Inferior parietal cortex (tissue), 1 donor: ENCODE measurements at regions not wholly inside any gene's neighbourhood (a gene's known extent, or its start where the extent isn't known, plus 50 kb on each side); places are given as distances from the start of the nearest gene placed in this dataset.
"Not testable (repeated sequence)": the region's sequence is repeated elsewhere in the genome, so short reads cannot be mapped to it uniquely, and the experiment has no call there.

Experiments used
- DNase-seq: peaks from one replicate; pipeline ENCODE4 v3.0.0-alpha.2; 2016; ENCODE audit errors: extremely low spot score

- no peak for DNase-seq
Measured at GRCh38 chr4:33429971-33430370, 2709.8 kb downstream of the PCDH7 start.

DNA sequence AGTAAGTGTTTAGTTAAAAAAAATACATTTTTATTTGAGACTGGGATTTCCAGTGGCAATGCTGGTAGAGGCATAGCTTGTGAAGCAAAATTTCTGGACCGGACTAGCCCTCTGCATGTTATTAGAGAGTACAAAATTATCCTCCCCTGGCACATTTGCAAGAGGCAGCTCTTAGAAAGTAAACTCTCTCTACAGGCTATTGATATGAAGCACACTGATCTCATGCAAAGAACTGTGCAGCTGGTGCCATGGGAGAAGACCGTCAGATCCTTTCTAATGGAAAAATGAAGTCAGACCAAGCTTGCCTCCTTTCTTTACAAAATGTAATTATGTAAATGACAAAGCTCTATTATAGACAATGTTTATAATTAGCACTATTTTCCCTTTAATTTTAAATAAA is 2717.2 kb downstream of the PCDH7 start:
- DNase-seq, result no peak

DNA sequence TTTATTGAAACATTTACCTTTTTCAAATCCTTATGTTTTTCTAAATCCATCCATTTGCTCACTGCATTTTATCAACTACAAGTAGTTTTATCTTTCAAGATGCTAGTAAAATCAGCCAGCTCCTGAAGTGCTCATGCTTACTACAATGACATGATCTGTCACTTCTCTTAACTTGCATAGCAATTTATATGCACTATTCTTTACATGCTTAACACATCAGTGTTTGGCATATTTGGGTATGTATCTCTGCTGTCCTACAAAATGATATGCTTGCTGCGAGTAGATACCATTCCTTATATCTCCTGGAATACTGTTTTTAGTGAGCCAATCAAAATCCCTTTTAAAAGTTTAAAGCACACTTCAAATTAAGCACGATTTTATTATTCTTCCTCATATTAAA is 2726.8 kb downstream of the PCDH7 start:
- no peak for DNase-seq

DNA sequence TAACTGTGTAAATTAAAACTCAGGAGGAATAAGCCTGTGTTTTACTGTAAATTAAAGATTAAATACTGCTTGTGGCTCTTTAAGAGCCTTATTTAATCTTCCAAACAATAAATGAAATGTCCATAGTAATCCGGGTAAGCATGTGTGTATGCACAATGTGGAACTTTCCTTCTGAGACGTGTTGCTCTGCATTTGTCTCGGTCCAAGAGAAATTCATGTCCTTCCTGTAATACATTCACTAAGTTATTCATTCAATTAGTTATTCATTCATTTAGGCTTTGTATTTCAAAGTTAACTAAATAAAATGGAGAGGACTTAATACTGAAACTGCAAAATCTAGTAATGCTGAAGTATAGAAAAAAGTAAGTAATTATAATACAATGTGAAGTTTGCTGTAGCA is 2728.8 kb downstream of the PCDH7 start:
- DNase-seq, result no peak

DNA sequence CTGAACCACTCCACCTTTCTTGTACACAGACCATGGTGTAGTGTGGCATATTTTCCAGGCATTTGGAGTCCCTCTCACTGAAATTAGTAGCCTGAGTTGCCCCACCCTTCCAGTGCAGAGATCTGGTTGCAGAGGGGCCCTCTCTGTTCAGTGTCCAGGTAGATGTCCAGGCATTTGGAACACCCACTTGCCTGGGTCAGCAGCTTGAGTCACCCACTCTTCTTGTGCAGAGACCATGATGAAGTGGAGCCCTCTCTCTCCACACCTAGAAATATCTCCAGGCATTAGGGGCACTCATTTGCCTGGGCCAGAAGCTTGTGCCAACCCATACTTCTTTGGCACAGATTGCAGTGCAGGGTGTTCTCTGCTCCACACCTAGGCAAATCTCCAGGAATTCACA is 2733.3 kb downstream of the PCDH7 start:
- DNase-seq, result no peak

DNA sequence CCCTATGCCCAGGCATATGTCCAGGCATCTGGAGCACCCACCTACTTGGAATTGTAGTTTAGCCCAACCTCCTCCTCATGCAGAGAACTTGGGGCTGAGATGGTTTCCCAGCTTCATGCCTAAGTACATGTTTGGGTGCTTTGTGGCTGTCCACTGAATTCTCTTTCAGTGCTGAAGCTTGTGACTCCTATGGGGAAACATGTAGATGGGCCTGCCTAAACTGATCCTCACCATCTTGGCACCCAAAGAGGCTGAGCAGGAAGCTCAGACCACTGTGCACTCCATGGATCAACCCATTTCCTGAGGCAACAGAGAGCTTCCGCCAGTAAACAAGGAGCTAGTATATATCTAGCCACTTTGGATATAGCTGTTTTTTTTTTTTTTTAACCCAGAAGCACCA is 2733.7 kb downstream of the PCDH7 start:
- DNase-seq, result no peak

DNA sequence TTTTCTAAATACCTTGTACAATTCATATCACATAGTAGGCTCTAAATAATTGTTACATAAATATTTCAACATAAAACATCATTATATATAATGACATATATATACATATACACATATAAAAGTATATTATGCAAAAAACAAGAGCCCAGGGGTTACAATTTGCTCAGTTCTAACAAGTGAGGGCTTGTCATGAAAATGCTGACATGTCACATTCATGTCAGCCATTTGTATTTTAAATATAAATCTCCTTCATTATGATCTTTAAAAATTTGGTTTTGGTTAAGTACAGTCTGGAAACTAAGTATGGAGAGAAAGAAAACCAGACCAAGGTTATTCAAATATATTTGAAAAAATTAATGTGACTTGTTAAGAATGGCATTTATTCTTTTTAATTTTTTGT is 2745.4 kb downstream of the PCDH7 start:
- DNase-seq, result no peak

DNA sequence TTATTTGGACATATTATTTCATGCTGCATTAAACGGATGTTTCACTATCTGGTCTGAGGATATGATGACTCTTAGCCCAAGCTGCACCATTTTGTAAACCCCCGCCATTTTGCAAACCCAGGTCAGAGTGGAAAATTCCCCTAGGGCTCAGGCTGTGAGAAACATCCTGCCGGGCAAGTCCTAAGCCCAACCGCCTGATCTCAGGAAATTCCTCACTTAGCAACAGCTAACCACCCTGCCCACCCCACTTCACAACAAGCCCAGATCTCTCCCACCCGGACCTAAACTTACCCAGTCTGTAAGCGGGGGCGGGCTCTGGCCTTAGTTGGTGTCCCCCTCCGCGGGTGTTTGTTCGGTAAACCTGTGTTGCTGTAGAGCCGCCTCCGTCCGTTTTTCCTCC is 2747.1 kb downstream of the PCDH7 start:
- no peak for DNase-seq

DNA sequence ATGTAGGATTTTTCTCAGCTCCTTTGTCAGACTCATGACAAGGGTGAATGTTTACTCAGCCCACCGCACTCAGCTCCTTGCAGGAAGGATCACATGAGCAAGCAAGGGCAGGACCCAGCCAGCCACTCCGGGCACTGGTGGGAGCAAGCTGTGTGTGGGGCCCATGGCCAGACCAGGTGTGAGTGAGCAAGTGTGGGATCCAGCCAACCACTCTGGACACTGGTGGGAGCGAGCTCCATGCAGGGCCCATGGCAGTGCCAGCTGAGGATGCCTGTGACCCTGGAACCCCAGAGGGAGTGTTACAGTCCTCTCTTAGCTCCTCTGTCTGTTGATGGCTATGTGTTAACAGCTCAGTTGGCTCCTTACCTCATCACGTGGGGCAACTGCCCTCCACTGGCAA is 2750.6 kb downstream of the PCDH7 start:
- no peak for DNase-seq

- DNase-seq, result no peak
Measured at GRCh38 chr4:33477715-33478114, 2757.5 kb downstream of the PCDH7 start.

GRCh38 chr4:33482773-33483172 is 2761.5 kb downstream of the ARAP2 start:
- DNase-seq, result no peak

DNA sequence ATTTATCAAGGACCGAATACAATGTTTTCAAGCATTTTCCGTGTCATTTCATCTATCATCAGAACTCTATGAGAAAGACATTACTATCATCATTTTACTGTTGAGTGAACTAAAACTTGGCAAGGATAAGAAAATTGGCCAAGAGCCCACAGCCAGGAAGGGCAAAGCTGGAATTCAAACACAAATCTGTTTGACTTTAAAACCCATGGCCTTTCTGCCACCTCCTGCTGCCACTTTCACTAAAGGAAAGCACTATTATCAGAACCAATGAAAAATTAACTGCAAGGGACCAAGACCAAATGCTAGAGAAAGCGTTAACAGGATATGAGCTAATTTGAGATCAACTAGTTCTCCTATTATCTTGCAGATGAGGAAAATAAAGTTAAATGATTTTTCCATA is 2759.2 kb downstream of the ARAP2 start:
- no peak for DNase-seq

DNA sequence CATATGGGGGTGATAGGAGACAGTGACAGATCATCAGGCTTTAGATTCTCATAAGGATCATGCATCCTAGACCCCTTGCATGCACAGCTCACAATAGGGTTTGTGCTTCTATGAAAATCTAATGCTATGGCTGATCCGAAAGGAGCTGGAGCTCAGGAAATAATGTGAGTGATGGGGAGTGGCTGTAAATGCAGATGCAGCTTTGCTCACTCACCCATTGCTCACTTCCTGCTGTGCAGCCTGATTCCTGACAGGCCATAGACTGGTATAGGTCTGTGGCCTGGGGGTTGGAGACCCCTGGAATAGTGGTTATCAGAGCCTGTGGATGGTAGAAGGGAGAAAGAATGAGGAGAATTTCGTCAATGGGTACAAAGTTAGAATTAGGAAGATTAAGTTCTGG is 2751.1 kb downstream of the ARAP2 start:
- DNase-seq, result no peak

DNA sequence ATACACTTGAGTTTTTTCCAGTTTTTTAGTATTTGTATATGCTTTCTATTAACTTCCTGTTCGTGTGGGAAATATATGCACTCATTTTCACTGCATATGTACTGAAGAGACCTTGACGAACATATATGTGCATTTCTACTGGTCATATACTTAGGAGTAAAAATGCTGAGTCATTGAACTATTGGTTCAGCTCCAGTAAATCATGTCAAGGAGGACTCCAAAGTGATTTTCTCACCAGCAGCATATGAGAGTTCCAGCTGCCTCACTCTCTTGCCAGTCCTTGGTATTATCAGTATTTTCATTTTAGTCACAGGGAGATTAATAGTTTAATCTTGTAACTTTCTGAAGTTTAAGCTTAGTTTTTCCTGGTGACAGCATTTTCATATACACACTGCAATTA is 2750.2 kb downstream of the ARAP2 start:
- no peak for DNase-seq

DNA sequence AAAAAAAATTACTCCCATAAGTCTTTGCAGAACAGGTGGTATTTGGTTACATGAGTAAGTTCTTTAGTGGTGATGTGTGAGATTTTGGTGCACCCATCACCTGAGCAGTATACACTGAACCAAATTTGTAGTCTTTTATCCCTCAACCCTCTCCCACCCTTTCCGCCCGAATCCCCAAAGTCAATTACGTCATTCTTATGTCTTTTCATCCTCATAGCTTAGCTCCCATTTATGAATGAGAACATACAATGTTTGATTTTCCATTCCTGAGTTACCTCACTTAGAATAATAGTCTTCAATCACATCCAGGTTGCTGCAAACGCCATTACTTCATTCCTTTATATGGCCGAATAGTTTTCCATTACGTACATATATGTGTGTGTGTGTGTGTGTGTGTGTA is 2742.7 kb downstream of the ARAP2 start:
- DNase-seq, result not testable (repeated sequence)

DNA sequence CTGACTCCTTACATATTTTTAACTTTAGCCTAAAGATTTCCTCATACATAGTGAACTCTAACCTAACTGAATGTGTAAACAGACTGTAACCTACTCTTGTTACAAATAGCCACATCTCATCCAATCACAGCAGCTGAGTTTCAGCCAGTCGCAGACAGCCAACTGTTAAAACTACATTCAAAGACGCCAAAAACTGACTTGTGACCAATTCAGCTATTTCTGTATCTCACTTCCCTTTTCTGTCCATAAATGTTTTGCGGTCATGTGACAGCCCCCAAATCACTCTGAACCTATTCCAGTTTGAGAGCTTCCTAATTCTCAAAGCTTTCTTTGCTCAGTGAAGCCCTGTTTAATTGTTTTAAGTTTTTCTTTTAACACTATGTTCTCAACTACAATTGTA is 2731.9 kb downstream of the ARAP2 start:
- no peak for DNase-seq

DNA sequence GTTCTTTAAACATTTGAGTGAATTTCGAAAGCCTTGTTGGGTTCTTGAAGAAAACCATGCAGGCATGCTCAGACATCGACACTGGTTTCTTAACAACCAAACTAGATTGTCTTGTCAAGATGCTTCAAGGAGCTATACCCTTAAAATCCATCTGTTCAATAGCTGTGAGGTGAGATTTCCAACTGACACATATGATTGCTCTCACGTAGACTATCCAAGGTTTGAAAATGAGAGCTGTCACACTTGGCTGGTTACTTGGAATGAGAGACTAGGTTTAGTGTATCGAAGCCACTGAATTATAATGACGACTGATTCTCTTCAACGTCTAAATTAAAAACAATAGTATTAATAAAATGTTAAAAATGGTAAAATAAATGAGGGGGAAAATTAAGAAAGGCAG is 2725.5 kb downstream of the ARAP2 start:
- no peak for DNase-seq

DNA sequence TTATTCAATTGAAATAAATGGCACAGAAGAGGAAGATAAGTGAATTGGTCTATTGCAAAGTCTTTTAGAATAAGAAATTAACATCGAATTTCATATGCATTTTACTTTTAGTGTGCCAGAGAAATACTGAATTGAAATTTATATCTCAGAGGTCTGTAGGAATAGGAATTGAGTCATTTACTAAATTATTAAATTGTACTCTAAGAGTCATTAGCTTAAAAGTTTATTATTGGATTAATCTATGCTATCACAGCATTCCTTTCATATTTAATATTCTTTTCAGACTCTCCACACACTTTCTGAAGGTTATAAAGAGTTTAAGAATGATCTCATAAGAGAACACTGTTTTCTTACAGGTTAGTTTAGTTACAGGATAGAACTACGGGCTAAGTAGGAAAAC is 2711.5 kb downstream of the ARAP2 start:
- no peak for DNase-seq

DNA sequence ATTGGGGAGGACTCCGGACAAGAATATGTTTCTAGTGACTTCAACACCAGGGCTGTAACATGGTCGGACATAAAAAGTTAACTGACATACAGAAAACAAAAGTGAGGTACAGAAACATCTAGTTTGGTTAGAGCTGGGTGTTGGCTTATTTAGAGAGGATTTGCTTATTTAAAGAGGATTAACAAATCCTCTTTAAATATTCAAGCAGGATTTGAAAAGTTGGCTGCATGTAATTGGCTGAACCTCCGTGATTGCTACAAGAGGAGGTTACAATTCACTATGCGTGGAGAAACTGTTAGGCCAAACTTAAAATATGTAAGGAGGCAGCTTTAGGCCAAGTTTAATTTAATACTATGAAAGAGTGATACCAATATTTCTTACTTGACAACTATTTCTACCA is 2707.4 kb downstream of the ARAP2 start:
- DNase-seq, result no peak

DNA sequence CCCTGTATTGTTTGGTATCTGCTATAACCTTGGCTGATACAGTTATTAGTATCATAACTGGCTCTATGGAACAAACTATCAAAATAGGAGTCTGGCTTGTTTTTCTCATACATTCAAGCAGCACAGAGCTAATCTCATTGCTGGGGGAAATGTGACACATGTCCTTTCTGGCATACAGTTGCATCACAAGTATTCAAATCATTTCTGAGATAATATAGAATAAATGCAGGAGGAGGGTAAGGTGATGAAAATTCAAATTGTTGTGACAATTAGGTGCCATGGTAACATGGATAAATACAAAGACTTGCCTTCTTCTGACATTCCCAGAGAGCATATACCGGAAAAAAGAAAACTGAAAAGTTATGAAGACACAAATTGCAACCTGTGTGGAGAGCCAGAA is 2706.8 kb downstream of the ARAP2 start:
- no peak for DNase-seq

GRCh38 chr4:33543941-33544450 is 2700.3 kb downstream of the ARAP2 start:
- DNase-seq, result no peak

- DNase-seq, result no peak
Measured at GRCh38 chr4:33551244-33551643, 2693.1 kb downstream of the ARAP2 start.

DNA sequence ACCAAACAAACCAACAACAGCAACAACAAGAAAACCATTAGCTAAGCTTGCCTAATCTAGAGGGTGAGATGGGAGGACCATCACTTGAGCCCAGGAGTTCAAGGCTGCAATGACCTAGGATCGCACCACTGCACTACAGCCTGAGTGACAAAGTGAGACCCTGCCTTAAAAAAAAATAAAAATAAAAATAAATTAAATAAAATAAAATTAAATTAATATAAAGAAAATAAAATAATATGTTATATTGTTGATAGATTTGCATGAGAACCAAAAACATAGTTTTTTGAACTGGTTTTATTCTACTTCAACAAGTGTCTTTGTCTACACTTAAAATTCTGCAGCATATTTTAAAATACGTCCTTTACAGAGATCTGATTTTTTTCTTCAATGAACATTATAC is 2683.1 kb downstream of the ARAP2 start:
- no peak for DNase-seq

DNA sequence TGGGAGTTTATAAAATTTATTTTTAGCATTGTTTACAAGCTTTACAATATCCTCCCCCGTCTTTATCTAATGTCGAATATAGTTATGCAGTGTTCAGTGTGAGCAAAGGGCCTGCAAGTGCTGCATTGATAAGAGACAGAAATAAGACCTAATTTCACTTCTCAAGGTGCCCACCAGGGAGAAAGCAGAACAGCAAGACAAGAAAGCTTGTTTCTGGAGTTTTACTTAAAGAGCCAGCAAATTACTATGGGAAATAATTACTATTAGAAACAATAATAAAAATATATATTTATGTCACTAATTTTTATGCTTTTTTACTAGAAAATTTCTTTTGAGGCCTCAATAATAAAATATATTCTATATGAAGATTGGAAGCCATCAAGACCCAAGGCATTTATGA is 2677.7 kb downstream of the ARAP2 start:
- DNase-seq, result no peak

DNA sequence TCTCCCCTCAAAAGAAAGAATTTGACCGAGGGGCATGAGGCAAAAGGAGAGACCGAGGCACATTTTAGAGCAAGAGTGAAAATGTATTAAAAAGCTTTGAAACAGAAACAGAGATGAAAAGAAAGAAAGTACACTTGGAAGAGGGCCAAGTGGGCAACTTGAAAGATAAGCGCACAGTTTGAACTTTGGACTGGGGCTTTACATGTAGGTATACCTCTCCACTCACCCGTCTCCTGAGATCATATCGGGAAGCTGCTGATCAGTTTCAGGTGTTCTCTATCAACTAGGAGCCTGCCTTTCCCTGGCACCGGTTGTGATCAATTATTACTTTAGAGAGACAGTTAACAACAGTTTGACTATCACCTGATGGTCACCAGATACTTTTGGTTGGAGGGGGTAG is 2666.5 kb downstream of the ARAP2 start:
- no peak for DNase-seq
